Endodermal cell (in vitro differentiated cells): ENCODE measurements at regions not wholly inside any gene's neighbourhood (a gene's known extent, or its start where the extent isn't known, plus 50 kb on each side); places are given as distances from the start of the nearest gene placed in this dataset.
"Not testable (repeated sequence)": the region's sequence is repeated elsewhere in the genome, so short reads cannot be mapped to it uniquely, and the experiment has no call there.

Source experiments
- DNase-seq: peaks from one replicate; pipeline ENCODE4 v3.0.0-alpha.2; 2017
- H3K27ac ChIP-seq: 2 replicates; pipeline ENCODE4 v1.5.1; 2013; ENCODE audit warnings: mild to moderate bottlenecking, low read depth, low read length, moderate library complexity
- H3K27me3 ChIP-seq: 2 replicates; pipeline ENCODE4 v1.6.1; 2013; ENCODE audit warnings: mild to moderate bottlenecking, low read length, moderate library complexity; ENCODE audit not compliant: insufficient read depth, control insufficient read depth, poor library complexity, severe bottlenecking
- H3K36me3 ChIP-seq: 2 replicates; pipeline ENCODE4 v1.7.0; 2013; ENCODE audit warnings: mild to moderate bottlenecking, low read length, moderate library complexity; ENCODE audit not compliant: control insufficient read depth, insufficient read depth
- H3K4me1 ChIP-seq: one replicate; pipeline ENCODE4 v1.7.0; 2013; ENCODE audit warnings: low read length; ENCODE audit not compliant: control insufficient read depth, insufficient read depth
- H3K4me3 ChIP-seq: 2 replicates; pipeline ENCODE4 v1.5.1; 2013; ENCODE audit warnings: mild to moderate bottlenecking, low read length, moderate library complexity
- H3K9ac ChIP-seq: 2 replicates; pipeline ENCODE4 v1.6.1; 2013; ENCODE audit warnings: mild to moderate bottlenecking, low read length, moderate library complexity; ENCODE audit not compliant: poor library complexity, severe bottlenecking; ENCODE audit errors: extremely low read depth
- H3K9me3 ChIP-seq: 2 replicates; pipeline ENCODE4 v1.6.1; 2013; ENCODE audit warnings: mild to moderate bottlenecking, low read length, moderate library complexity; ENCODE audit not compliant: control insufficient read depth
- H3K27ac Mint-ChIP-seq: 2 replicates; pipeline ENCODE4 v1.8.0; 2020; ENCODE audit warnings: mixed read lengths
- H3K27me3 Mint-ChIP-seq: 2 replicates; pipeline ENCODE4 v1.8.0; 2021; ENCODE audit warnings: mild to moderate bottlenecking, mixed read lengths; ENCODE audit not compliant: insufficient read depth
- H3K36me3 Mint-ChIP-seq: 2 replicates; pipeline ENCODE4 v1.8.0; 2020; ENCODE audit warnings: low read depth, mixed read lengths
- H3K4me1 Mint-ChIP-seq: 2 replicates; pipeline ENCODE4 v1.8.0; 2020; ENCODE audit warnings: mixed read lengths
- H3K4me3 Mint-ChIP-seq: 2 replicates; pipeline ENCODE4 v1.8.0; 2020; ENCODE audit warnings: mild to moderate bottlenecking, moderate library complexity, mixed read lengths
- H3K9me3 Mint-ChIP-seq: 2 replicates; pipeline ENCODE4 v1.8.0; 2020; ENCODE audit warnings: mild to moderate bottlenecking, mixed read lengths
- WGBS, 2 experiments: methylation state at CpG; one replicate each; pipeline versions ENCODE4 v1.1.5 to v1.1.7; 2013; ENCODE audit warnings: missing lambda C conversion rate in 2 of 2, mixed read lengths in 1 of 2; ENCODE audit not compliant: insufficient coverage in 1 of 2, insufficient read length in 1 of 2; 5-methylcytosine and 5-hydroxymethylcytosine counted together

- not testable (repeated sequence) for H3K4me3 ChIP-seq, H3K9me3 ChIP-seq, H3K27ac ChIP-seq, H3K4me1 Mint-ChIP-seq, H3K27me3 ChIP-seq, H3K27ac Mint-ChIP-seq, H3K27me3 Mint-ChIP-seq, H3K4me1 ChIP-seq, H3K9ac ChIP-seq, H3K36me3 Mint-ChIP-seq, H3K36me3 ChIP-seq
- Mint-ChIP-seq H3K9me3 (peaks cover 28% of the 10 kb centered on the region), H3K4me3 (peak overlapping the region; percentile 60)
- peak; percentile 50 for DNase-seq
- 42 to 58% methylated on average over 18 to 22 of the region's 26 CpGs for WGBS, 2 experiments
Observed at GRCh38 chr15:24427055-24427400, 248.5 kb upstream of the NPAP1 start.

- H3K4me3 Mint-ChIP-seq, H3K9me3 ChIP-seq, H3K36me3 Mint-ChIP-seq, H3K27me3 Mint-ChIP-seq, H3K27me3 ChIP-seq, H3K27ac Mint-ChIP-seq, H3K4me3 ChIP-seq, H3K27ac ChIP-seq, DNase-seq, H3K9ac ChIP-seq, H3K4me1 Mint-ChIP-seq, H3K4me1 ChIP-seq, H3K36me3 ChIP-seq: not testable (repeated sequence)
- 65 to 83% methylated on average over 1 to 2 of the region's 2 CpGs for WGBS, 2 experiments
- H3K9me3 Mint-ChIP-seq, result peaks cover 64% of the 10 kb centered on the region
Observed at GRCh38 chr15:24435075-24435820, 240.3 kb upstream of the NPAP1 start.

- H3K27me3 Mint-ChIP-seq, H3K4me1 Mint-ChIP-seq, H3K36me3 Mint-ChIP-seq, H3K4me3 ChIP-seq, H3K27ac ChIP-seq, H3K36me3 ChIP-seq, H3K9me3 ChIP-seq, H3K4me3 Mint-ChIP-seq, H3K27me3 ChIP-seq, H3K27ac Mint-ChIP-seq, H3K4me1 ChIP-seq, H3K9ac ChIP-seq, DNase-seq: not testable (repeated sequence)
- WGBS, 2 experiments, result 75 to 77% methylated on average over 2 to 3 of the region's 5 CpGs
- peaks cover 56% of the 10 kb centered on the region for H3K9me3 Mint-ChIP-seq
Observed at GRCh38 chr15:24437270-24437669, 238.3 kb upstream of the NPAP1 start.

- not testable (repeated sequence) for H3K4me1 Mint-ChIP-seq, DNase-seq, H3K4me3 ChIP-seq, H3K4me3 Mint-ChIP-seq, H3K36me3 Mint-ChIP-seq, H3K27ac Mint-ChIP-seq, H3K27me3 Mint-ChIP-seq, H3K36me3 ChIP-seq, H3K9ac ChIP-seq, H3K27ac ChIP-seq, H3K4me1 ChIP-seq, H3K27me3 ChIP-seq, H3K9me3 ChIP-seq
- WGBS, 2 experiments, result 75% methylated on average over 1 of the region's 1 CpG; no CpG with 5 or more reads in 1 of the 2 experiments
- peaks cover 55% of the 10 kb centered on the region for H3K9me3 Mint-ChIP-seq
Observed at GRCh38 chr15:24437735-24438134, 237.8 kb upstream of the NPAP1 start.

- not testable (repeated sequence) for H3K27me3 Mint-ChIP-seq, H3K36me3 ChIP-seq, H3K27ac ChIP-seq, H3K4me3 ChIP-seq, H3K27me3 ChIP-seq, H3K9ac ChIP-seq, H3K27ac Mint-ChIP-seq, H3K4me1 ChIP-seq, H3K36me3 Mint-ChIP-seq, H3K4me1 Mint-ChIP-seq
- DNase-seq, result peak; percentile 68
- Mint-ChIP-seq H3K9me3 (peaks cover 26% of the 10 kb centered on the region), H3K4me3 (peak overlapping the region; percentile 55)
- 44% methylated on average over 17 to 31 of the region's 49 CpGs for WGBS, 2 experiments
- peaks cover 12% of the 10 kb centered on the region for H3K9me3 ChIP-seq
Observed at GRCh38 chr15:24477107-24478025, 198.2 kb upstream of the NPAP1 start.

GRCh38 chr15:24485885-24486567 lies 189.5 kb upstream of the NPAP1 start:
- not testable (repeated sequence) for H3K9me3 ChIP-seq, H3K27me3 Mint-ChIP-seq, H3K4me1 ChIP-seq, H3K4me3 ChIP-seq, H3K27ac Mint-ChIP-seq, H3K27ac ChIP-seq, H3K9ac ChIP-seq, H3K36me3 ChIP-seq, H3K27me3 ChIP-seq, H3K4me1 Mint-ChIP-seq, DNase-seq, H3K36me3 Mint-ChIP-seq, H3K4me3 Mint-ChIP-seq
- peaks cover 52% of the 10 kb centered on the region for H3K9me3 Mint-ChIP-seq
- 83 to 85% methylated on average over 6 to 14 of the region's 14 CpGs for WGBS, 2 experiments
